GM18511 (cell line): ENCODE measurements at regions not wholly inside any gene's neighbourhood (a gene's known extent, or its start where the extent isn't known, plus 50 kb on each side); places are given as distances from the start of the nearest gene placed in this dataset.
"Not testable (repeated sequence)": the region's sequence is repeated elsewhere in the genome, so short reads cannot be mapped to it uniquely, and the experiment has no call there.

Experiments used
- ATAC-seq: cut with Tn5 transposase; IDR thresholded peaks from one replicate; pipeline ENCODE4 v1.9.1; 2021; ENCODE audit warnings: mild to moderate bottlenecking, moderate library complexity; ENCODE audit not compliant: unreplicated experiment

DNA sequence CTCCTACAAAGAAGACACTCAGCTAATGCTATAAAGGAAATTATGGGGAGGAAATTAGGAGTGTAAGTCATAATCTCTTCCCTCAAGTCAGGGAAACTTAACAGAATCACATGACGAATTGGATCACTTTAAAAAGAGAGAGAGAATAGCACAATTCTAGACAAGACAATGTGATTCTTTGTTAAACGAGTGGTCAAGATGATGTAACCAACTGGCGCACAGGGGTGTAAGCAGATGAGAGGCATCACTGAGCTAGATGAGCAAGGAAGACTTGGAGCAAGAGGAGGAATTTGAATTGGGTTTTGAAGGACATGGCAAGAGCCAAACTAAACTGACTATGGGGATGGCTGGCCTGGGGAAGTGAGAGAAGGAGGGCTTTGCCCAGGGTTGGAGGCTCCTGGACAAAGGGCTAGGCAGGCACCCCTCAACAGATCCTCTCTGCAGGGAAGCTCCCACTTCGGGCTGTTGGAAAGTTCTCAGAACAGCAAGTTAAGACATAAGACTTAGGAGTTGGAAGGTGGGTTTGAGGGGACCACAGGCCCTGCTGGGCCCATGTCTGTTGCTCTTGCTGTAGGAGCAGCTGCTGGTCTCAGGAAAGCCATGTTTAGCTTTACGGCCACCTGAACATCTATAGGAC lies 123.9 kb upstream of the GRIK3 start:
- no peak for ATAC-seq

DNA sequence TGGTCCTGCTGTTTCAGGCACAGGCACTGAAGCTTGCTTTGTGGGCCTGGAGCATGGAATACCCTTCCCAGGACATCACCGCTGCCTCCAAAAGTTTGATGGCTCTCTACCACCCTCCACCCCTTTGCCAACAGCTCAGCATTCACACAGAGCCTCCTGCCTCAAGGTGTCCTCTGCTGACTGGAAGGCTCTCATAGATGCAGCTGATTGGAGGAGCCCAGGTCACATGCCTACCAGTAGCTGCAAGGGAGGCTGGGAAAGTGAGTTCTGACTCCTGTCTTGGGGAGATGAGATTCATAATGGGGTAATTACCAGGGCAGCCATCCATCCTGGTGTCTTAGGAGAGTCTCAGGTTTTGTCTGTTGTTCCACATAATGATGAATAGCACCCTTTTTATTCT lies 124.8 kb upstream of the GRIK3 start:
- no peak for ATAC-seq

- ATAC-seq = no peak
Observed at GRCh38 chr1:37161171-37161570, 126.9 kb upstream of the GRIK3 start.

DNA sequence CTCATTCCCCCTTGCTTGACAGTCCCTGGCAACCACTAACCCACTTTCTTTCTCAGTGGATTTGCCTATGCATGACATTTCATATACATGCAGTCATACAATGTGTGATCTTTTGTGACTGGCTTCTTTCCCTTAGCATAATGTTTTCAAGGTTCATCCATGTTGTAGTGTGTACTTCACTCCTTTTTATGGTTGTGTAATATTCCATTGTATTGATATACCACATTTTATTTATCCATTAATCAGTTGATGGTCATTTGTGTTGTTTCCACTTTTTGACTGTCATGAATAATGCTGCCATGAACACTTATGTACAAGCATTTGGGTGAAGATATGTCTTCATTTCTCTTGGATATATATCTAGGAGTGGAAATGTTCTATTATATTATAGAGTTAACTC lies 127.7 kb upstream of the GRIK3 start:
- ATAC-seq = no peak

DNA sequence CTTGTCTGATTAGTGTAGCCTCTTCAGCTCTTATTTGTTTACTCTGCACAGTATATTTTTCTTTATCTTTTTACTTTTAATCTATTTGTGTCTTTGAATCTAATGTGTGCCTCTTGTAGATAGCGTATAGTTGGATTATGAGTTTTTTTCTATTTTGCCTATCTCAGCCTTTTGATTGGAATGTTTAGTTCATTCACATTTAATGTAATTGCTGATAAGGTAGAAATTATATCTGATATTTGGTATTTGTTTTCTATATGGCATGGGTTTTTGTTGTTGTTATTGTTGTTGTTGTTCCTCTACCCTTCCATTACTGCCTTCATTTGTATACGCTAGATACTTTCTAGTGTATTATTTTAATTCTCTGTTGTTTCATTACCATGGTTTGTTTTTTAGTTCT lies 131.7 kb upstream of the GRIK3 start:
- no peak for ATAC-seq

- no peak for ATAC-seq
Observed at GRCh38 chr1:37167479-37167878, 133.2 kb upstream of the GRIK3 start.

GRCh38 chr1:37169241-37169640 lies 134.9 kb upstream of the GRIK3 start:
- ATAC-seq = no peak

GRCh38 chr1:37169743-37170275 lies 135.5 kb upstream of the GRIK3 start:
- no peak for ATAC-seq

DNA sequence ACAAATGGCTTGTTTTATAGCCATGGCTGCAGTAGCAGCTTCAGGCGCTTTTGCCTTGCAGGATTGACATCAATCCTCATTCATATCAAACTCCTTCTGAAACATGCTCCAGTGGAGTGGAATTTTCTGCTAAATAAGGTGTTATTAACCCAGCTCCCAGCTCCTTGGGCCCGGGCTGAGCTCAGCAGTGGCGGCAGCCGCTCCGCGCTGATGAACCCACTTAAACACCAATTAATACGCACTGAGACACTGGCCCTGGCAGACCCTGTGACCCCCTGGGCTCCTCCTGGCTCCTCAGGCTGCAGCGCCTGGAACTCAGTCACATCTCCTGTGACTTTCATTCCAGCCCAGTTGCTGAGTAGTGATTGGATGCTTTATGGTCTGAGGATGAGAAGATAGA lies 137.4 kb upstream of the GRIK3 start:
- ATAC-seq = no peak

- no peak for ATAC-seq
Observed at GRCh38 chr1:37174341-37174740, 140.0 kb upstream of the GRIK3 start.

DNA sequence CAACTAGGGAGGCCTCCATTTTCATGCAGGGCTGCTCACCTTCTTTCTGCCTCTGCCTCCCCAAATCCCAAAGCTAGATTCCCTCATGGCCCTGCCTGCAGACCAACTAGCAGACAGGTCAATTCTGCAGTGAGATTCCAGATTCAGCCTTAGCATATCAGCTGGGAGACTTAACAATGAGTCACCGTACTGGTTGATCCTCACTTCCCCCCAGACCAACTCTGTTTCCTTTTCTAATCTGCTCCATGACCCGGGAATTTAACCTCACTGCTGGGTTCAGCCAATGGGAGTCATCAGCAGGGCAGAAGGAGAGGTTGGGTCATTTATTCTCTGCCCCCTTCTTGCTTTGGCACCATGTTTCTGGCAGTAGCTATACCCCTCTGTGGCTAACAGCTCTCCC lies 140.6 kb upstream of the GRIK3 start:
- no peak for ATAC-seq

GRCh38 chr1:37175666-37176215 lies 141.4 kb upstream of the GRIK3 start:
- no peak for ATAC-seq

DNA sequence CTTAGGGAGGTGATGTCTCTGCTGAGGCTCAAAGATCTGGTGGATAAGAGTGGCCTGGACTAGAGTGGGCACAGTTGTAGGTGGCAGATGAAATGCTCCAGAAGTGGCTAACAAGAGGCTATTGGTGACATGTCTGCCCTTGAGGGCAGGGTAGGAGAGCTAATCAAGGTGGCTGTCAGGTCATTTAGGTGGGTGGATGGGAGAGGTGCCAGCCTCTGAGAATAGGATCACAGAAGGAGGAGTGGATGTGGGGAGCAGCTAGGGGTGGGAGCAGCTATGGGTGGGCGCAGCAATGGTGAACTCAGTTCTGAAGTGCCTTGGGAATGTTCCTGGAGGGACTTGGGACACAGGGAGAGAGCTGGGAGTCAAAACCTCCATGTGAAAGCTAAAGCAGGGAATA lies 142.0 kb upstream of the GRIK3 start:
- ATAC-seq = no peak

DNA sequence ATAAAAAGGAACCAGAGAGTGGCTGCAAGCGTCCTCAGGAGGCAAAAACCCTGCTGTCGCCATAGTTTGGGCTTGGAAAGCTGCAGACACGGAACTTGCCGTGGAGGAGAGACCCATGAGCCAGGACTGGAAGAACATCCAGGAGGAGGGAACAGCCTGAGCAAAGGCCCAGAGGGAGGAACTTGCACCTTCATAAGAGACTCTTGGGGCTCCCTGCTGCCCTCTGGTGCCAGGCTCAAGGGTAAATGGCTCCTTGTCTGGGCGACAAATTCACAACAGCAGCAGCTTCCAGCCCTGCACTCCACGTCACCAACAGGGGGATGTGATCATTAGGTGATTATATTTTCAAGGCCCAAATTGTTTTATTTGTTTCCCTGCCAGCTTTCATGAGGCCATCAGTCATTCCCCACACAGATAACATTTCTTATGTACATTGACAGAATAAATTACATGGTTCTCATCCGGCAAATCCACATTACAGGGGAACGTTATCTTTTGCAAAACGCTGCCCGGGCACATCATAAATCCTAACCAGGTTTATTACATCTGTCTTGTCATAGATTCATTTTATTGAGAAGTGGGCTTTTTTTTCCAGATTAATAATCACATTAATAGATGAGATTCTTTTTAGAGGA lies 143.0 kb upstream of the GRIK3 start:
- ATAC-seq = no peak

- ATAC-seq = no peak
Observed at GRCh38 chr1:37181425-37181824, 147.1 kb upstream of the GRIK3 start.

- ATAC-seq = no peak
Observed at GRCh38 chr1:37184789-37185188, 150.5 kb upstream of the GRIK3 start.

- no peak for ATAC-seq
Observed at GRCh38 chr1:37186246-37186756, 152.0 kb upstream of the GRIK3 start.

GRCh38 chr1:37189111-37189510 lies 154.8 kb upstream of the GRIK3 start:
- no peak for ATAC-seq

GRCh38 chr1:37197411-37197810 lies 163.1 kb upstream of the GRIK3 start:
- no peak for ATAC-seq

DNA sequence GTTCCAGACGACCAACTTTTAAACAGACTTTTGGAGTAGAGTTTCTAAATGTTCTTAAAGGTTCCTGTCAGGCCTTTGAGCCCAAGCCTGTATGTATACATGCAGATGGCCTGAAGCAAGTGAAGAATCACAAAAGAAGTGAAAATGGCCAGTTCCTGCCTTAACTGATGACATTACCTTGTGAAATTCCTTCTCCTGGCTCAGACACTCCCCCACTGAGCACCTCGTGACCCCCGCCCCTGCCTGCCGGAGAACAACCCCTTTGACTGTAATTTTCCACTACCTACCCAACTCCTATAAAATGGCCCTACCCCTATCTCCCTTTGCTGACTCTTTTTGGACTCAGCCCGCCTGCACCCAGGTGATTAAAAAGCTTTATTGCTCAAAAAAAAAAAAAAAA lies 180.0 kb upstream of the GRIK3 start:
- ATAC-seq = not testable (repeated sequence)

GRCh38 chr1:37233606-37234005 lies 199.3 kb upstream of the GRIK3 start:
- ATAC-seq = no peak

DNA sequence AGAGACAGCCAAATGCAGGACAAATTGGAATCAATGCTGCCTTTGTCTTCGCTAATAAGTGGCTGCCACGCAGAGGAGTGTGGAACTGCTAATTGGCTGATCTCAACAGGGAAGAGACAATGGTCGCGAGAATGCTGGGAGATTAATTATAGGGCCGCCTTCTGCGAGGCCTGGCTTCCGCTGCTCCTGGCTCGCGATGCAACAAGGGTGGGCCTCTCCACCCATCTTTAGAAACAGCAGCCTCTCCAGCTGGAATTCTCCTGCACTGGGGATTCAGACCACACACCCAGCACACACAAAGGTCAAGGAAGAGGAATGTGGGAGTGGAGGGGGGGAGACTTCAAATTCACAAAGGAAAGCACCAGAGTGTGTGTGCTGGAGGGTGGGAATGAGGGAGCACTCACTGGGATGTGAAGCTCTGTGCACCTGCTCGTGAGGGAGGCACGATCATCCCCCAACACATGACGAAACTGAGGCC lies 200.7 kb upstream of the GRIK3 start:
- no peak for ATAC-seq
